Skin of body (tissue), 1 donor: ENCODE measurements at regions not wholly inside any gene's neighbourhood (a gene's known extent, or its start where the extent isn't known, plus 50 kb on each side); places are given as distances from the start of the nearest gene placed in this dataset.

ENCODE experiments used
- DNase-seq: peaks from one replicate; lab custom pipeline; 2025; lab: John Stamatoyannopoulos, UW

GRCh38 chr2:152227969-152228592 is 52.5 kb upstream of the STAM2 start:
- peak; percentile 39 for DNase-seq

- no peak for DNase-seq
Observed at GRCh38 chr2:152231446-152231845, 55.9 kb upstream of the STAM2 start.

GRCh38 chr2:152234277-152234676 is 58.7 kb upstream of the STAM2 start:
- DNase-seq: no peak

GRCh38 chr2:152236191-152236925 is 60.8 kb upstream of the STAM2 start:
- no peak for DNase-seq

GRCh38 chr2:152238016-152238415 is 62.5 kb upstream of the STAM2 start:
- DNase-seq: no peak

GRCh38 chr2:152240559-152241231 is 65.1 kb upstream of the STAM2 start:
- DNase-seq: no peak

GRCh38 chr2:152241948-152242729 is 66.6 kb upstream of the STAM2 start:
- DNase-seq: no peak

GRCh38 chr2:152242787-152243472 is 67.4 kb upstream of the STAM2 start:
- no peak for DNase-seq

GRCh38 chr2:152243761-152244640 is 68.4 kb upstream of the STAM2 start:
- DNase-seq: no peak

- DNase-seq: no peak
Observed at GRCh38 chr2:152245653-152246052, 70.1 kb upstream of the STAM2 start.

GRCh38 chr2:152246686-152247336 is 71.2 kb upstream of the STAM2 start:
- no peak for DNase-seq

GRCh38 chr2:152247337-152247695 is 71.8 kb upstream of the STAM2 start:
- no peak for DNase-seq

- no peak for DNase-seq
Observed at GRCh38 chr2:152250421-152251100, 75.0 kb upstream of the STAM2 start.

GRCh38 chr2:152251211-152251610 is 75.6 kb upstream of the STAM2 start:
- DNase-seq: peak; percentile 79

- peak; percentile 41 for DNase-seq
Observed at GRCh38 chr2:152251811-152252210, 76.2 kb upstream of the STAM2 start.

- no peak for DNase-seq
Observed at GRCh38 chr2:152254486-152254885, 78.9 kb upstream of the STAM2 start.

- DNase-seq: no peak
Observed at GRCh38 chr2:152254976-152255375, 79.4 kb upstream of the STAM2 start.

- DNase-seq: no peak
Observed at GRCh38 chr2:152255918-152256317, 79.1 kb upstream of the FMNL2 start.

GRCh38 chr2:152260939-152261338 is 74.0 kb upstream of the FMNL2 start:
- no peak for DNase-seq
